Type B pancreatic cell (in vitro differentiated cells): ENCODE measurements at regions not wholly inside any gene's neighbourhood (a gene's known extent, or its start where the extent isn't known, plus 50 kb on each side); places are given as distances from the start of the nearest gene placed in this dataset.

Experiments used
- DNase-seq: peaks from one replicate; pipeline ENCODE4 v3.0.0; 2021; ENCODE audit warnings: mixed read lengths; ENCODE audit not compliant: unreplicated experiment; ENCODE audit errors: extremely low spot score
- H3K27ac Mint-ChIP-seq: 2 replicates; pipeline ENCODE4 v1.8.0; 2021; ENCODE audit warnings: mild to moderate bottlenecking, mixed read lengths
- H3K27me3 Mint-ChIP-seq: 2 replicates; pipeline ENCODE4 v1.8.0; 2021; ENCODE audit warnings: mixed read lengths
- H3K36me3 Mint-ChIP-seq: 2 replicates; pipeline ENCODE4 v1.8.0; 2021; ENCODE audit warnings: mixed read lengths
- H3K4me1 Mint-ChIP-seq: one replicate; pipeline ENCODE4 v1.8.0; 2021; ENCODE audit warnings: mixed read lengths; ENCODE audit not compliant: unreplicated experiment
- H3K4me3 Mint-ChIP-seq: 2 replicates; pipeline ENCODE4 v1.8.0; 2021; ENCODE audit warnings: mild to moderate bottlenecking, mixed read lengths
- H3K9me3 Mint-ChIP-seq: 2 replicates; pipeline ENCODE4 v1.8.0; 2021; ENCODE audit warnings: mixed read lengths
- TF ChIP-seq, protein P1 (sequence below): fragments of 200-600 bp; sonication (generic); conservative IDR thresholded peaks from 2 replicates; pipeline ENCODE4 v1.5.0; 2021; ENCODE audit warnings: antibody characterized with exemption, mild to moderate bottlenecking

DNA sequence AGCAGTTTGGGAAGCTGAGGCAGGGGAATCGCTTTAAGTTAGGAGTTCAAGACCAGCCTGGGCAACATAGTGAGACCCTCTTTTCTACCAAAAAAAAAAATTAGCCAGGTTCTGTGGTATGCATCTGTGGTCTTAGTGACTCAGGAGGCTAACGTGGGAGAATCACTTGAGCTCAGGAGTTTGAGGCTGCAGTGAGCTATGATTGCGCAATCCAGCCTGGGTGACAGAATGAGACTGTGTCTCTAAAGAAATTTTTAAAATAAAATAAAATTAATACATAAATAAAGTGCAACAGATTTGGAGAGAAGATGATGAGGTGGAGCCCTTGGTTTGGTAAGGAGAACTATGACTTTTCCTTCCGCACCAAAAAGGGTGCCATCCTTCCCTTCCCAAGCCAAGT lies 436.9 kb downstream of the NLGN4X start:
- no peak overlapping the region for H3K27ac Mint-ChIP-seq
- H3K4me3 Mint-ChIP-seq = no peak overlapping the region
- H3K36me3 Mint-ChIP-seq = no peaks in the 10 kb centered on the region
- H3K27me3 Mint-ChIP-seq = no peaks in the 10 kb centered on the region
- TF ChIP-seq, protein P1, sequence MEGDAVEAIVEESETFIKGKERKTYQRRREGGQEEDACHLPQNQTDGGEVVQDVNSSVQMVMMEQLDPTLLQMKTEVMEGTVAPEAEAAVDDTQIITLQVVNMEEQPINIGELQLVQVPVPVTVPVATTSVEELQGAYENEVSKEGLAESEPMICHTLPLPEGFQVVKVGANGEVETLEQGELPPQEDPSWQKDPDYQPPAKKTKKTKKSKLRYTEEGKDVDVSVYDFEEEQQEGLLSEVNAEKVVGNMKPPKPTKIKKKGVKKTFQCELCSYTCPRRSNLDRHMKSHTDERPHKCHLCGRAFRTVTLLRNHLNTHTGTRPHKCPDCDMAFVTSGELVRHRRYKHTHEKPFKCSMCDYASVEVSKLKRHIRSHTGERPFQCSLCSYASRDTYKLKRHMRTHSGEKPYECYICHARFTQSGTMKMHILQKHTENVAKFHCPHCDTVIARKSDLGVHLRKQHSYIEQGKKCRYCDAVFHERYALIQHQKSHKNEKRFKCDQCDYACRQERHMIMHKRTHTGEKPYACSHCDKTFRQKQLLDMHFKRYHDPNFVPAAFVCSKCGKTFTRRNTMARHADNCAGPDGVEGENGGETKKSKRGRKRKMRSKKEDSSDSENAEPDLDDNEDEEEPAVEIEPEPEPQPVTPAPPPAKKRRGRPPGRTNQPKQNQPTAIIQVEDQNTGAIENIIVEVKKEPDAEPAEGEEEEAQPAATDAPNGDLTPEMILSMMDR = no peak
- H3K4me1 Mint-ChIP-seq = no peaks in the 10 kb centered on the region
- no peaks in the 10 kb centered on the region for H3K9me3 Mint-ChIP-seq
- no peak for DNase-seq

DNA sequence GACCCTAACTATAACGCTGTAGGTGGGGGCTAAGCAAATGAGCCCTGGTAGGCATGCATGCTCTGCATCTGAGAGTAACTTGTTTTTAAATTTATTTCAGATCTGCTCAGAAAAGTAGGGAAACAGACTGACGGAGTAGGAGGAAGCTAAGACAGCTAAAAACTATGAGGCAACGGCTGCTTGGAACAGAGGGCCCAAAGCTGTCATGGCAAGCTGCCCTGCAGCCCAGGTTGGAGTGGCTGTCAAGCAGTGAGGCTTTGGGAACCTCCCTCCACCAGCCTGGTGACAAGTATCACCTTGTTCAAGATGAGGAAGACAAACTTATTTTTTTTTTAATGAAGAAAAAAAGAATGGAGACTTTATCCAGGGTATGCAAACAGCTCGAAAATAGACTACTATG lies 439.8 kb downstream of the NLGN4X start:
- Mint-ChIP-seq H3K36me3 (no peaks in the 10 kb centered on the region), H3K27me3 (no peaks in the 10 kb centered on the region), H3K27ac (no peak overlapping the region), H3K9me3 (no peaks in the 10 kb centered on the region), H3K4me1 (no peaks in the 10 kb centered on the region), H3K4me3 (no peak overlapping the region)
- TF ChIP-seq, protein P1 = no peak
- no peak for DNase-seq

DNA sequence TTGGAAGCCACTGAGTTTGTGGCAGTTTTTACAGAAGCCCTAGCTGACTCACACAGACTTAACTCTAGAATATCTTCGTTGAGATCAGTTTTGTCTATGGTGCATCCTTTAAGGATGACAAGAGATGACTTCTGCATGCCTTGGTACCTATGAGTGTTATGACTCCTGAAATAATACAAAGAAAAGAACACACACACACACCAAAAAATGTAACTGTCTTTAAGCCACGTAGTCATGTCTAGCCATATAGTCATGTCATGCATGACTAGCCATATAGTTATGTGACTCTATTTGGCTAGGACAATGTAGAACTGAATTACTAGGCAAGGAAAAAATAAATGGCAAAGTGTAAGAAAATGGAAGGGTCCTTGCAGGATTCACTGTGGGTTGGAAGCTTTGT lies 447.8 kb downstream of the NLGN4X start:
- no peaks in the 10 kb centered on the region for H3K36me3 Mint-ChIP-seq
- no peak for DNase-seq
- no peaks in the 10 kb centered on the region for H3K27me3 Mint-ChIP-seq
- H3K4me3 Mint-ChIP-seq = no peak overlapping the region
- no peaks in the 10 kb centered on the region for H3K4me1 Mint-ChIP-seq
- no peaks in the 10 kb centered on the region for H3K9me3 Mint-ChIP-seq
- H3K27ac Mint-ChIP-seq = no peak overlapping the region
- TF ChIP-seq, protein P1 = no peak

DNA sequence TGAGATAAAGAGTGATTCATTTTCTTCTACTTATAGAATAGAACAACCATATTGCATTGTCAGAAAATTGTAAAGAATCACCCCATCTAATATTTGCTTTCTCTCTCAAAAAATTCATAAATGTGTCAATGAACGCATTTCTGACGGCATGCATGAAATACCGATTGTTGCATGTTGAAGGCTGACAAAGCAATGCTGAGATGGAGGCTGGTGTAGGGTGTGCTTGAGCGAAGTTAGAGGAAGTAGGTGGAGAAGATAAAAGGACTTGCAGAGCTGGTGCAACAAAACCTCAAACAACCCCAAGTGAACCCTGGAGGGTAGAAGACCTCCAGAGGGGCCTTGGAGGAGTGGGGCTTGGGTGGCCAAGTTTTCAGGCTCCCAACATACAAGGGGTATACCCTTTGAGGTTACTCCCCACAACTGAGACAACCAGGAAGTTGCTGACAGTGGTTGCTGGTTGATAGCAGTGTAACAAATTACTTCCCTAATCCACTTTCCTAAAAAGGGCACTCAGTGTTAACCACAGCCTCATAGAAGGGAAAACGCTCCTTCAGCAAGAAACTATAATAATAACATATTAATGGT lies 452.7 kb downstream of the NLGN4X start:
- H3K27ac Mint-ChIP-seq = no peak overlapping the region
- H3K4me3 Mint-ChIP-seq = no peak overlapping the region
- no peaks in the 10 kb centered on the region for H3K36me3 Mint-ChIP-seq
- no peaks in the 10 kb centered on the region for H3K4me1 Mint-ChIP-seq
- TF ChIP-seq, protein P1 = no peak
- DNase-seq = no peak
- no peaks in the 10 kb centered on the region for H3K9me3 Mint-ChIP-seq
- H3K27me3 Mint-ChIP-seq = no peaks in the 10 kb centered on the region

DNA sequence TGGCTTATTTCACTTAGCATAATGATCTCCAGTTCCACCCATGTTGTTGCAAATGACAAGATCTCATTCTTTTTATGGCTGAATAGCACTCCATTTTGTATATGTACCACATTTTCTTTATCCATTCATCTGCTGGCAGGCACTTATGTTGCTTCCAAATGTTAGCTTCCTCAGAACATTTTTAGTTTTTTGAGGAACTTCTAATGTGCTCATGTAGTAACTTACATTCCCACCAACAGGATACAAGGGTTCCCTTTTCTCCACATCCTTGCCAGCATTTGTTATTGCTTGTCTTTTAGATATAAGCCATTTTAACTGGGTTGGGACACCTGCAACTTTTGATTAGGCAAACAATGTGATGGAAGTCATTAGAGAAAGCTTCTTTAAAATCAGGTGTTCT lies 454.2 kb downstream of the NLGN4X start:
- Mint-ChIP-seq H3K36me3 (no peaks in the 10 kb centered on the region), H3K9me3 (no peaks in the 10 kb centered on the region), H3K27ac (no peak overlapping the region), H3K27me3 (no peaks in the 10 kb centered on the region), H3K4me1 (no peaks in the 10 kb centered on the region), H3K4me3 (no peak overlapping the region)
- TF ChIP-seq, protein P1 = no peak
- no peak for DNase-seq

DNA sequence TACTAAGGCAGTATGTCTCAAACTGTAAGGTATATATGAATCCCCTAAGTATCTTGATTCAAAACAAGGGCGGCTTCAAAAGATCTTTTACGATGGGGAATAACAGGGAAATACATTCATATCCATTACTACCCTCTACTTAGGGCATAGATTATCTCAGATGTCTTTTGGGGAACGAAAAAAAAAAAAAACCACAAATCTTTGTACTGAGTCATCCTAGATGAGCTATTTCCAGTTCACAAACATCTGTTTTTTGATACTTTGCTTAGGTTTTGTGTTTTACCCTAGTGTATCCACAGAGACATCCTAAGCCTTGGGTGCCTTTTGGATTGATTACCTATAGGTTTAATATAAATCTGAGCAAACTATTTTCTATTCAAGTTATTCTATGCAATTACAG lies 457.2 kb downstream of the NLGN4X start:
- no peaks in the 10 kb centered on the region for H3K27me3 Mint-ChIP-seq
- H3K27ac Mint-ChIP-seq = no peak overlapping the region
- H3K4me3 Mint-ChIP-seq = no peak overlapping the region
- no peaks in the 10 kb centered on the region for H3K9me3 Mint-ChIP-seq
- DNase-seq = no peak
- no peaks in the 10 kb centered on the region for H3K36me3 Mint-ChIP-seq
- no peaks in the 10 kb centered on the region for H3K4me1 Mint-ChIP-seq
- TF ChIP-seq, protein P1 = no peak
